ENCODE measurements at regions not wholly inside any gene's neighbourhood (a gene's known extent, or its start where the extent isn't known, plus 50 kb on each side); places are given as distances from the start of the nearest gene placed in this dataset.

DNA sequence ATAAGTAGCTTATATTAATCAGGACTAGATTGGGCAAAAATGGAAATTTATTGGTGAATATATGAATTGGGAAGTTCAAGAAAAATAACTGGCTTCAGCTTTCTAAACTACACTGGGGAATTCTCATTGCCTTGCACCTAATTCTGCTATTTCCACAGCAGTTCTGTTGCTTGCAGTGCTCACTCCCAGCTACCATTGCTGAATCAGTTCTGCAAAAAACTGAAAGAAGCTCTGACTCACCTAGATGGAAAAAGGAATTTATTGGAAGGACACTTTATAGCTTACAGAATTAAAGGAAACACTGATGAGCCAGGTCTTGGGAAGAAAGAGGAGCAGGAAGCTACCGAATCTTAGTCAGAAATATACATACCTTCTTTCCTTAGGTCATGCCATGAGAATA, 60.3 kb upstream of the ACVR1 start:
- TF ChIP-seq, protein P1, sequence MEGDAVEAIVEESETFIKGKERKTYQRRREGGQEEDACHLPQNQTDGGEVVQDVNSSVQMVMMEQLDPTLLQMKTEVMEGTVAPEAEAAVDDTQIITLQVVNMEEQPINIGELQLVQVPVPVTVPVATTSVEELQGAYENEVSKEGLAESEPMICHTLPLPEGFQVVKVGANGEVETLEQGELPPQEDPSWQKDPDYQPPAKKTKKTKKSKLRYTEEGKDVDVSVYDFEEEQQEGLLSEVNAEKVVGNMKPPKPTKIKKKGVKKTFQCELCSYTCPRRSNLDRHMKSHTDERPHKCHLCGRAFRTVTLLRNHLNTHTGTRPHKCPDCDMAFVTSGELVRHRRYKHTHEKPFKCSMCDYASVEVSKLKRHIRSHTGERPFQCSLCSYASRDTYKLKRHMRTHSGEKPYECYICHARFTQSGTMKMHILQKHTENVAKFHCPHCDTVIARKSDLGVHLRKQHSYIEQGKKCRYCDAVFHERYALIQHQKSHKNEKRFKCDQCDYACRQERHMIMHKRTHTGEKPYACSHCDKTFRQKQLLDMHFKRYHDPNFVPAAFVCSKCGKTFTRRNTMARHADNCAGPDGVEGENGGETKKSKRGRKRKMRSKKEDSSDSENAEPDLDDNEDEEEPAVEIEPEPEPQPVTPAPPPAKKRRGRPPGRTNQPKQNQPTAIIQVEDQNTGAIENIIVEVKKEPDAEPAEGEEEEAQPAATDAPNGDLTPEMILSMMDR (IDR thresholded peaks at IDR 0.05): no peak
- TF ChIP-seq POLR2A (IDR thresholded peaks at IDR 0.05): no peak
- TF ChIP-seq EP300 (IDR thresholded peaks at IDR 0.05): no peak
